HepG2 (cell line): ENCODE measurements at regions not wholly inside any gene's neighbourhood (a gene's known extent, or its start where the extent isn't known, plus 50 kb on each side); places are given as distances from the start of the nearest gene placed in this dataset.

Experiments used
- ATAC-seq: fragments of 200-7000 bp; cut with Tn5 transposase; 3 replicates; pipeline ENCODE4 v1.9.1; 2020; ENCODE audit warnings: mild to moderate bottlenecking, moderate library complexity
- BruUV-seq: library from RNA; stranded (reverse); fragments of 400-500 nt; replicated peaks from 2 replicates; lab custom pipeline; 2021; lab: Mats Ljungman, UMichigan
- CTCF ChIA-PET: fragments of 300-600 bp; formaldehyde crosslinking; extraction: SDS; loops from one replicate; lab custom pipeline; 2021; ENCODE audit warnings: low total read pairs, inconsistent platforms, low intra/inter-chr PET ratio; lab: Yijun Ruan, JAX
- POLR2A ChIA-PET: fragments of 350-600 bp; sonication (Branson Sonifier 250); formaldehyde crosslinking; loops from one replicate; lab custom pipeline; 2020; ENCODE audit warnings: antibody characterized with exemption, inconsistent platforms; lab: Yijun Ruan, JAX
- DNase-seq: peaks from one replicate; pipeline ENCODE4 v3.0.0-alpha.2; 2015; ENCODE audit warnings: low spot score
- FAIRE-seq: peaks from 3 replicates; lab custom pipeline; 2011; peaks lifted over from hg19 to GRCh38; lab: Jason Lieb, UNC
- H2AFZ ChIP-seq: one replicate; pipeline ENCODE4 v1.6.1; 2011; ENCODE audit warnings: low read length, inconsistent platforms
- H3K27ac ChIP-seq: fragments of 300-600 bp; 3 replicates; pipeline ENCODE4 v1.8.0; 2011; ENCODE audit warnings: mixed run types, mild to moderate bottlenecking, mixed read lengths, low read length, inconsistent platforms; ENCODE audit not compliant: insufficient read depth; ENCODE audit errors: extremely low read length
- H3K27me3 ChIP-seq, 2 experiments: fragments of 200-600 bp in 1 of 2; 2 replicates in 1 of 2; 3 replicates in 1 of 2; pipeline versions ENCODE4 v1.6.0 to v1.8.0; 2011; ENCODE audit warnings: low read length in 2 of 2, mild to moderate bottlenecking in 2 of 2, moderate library complexity in 2 of 2, inconsistent platforms in 1 of 2; ENCODE audit not compliant: insufficient read depth in 2 of 2, control insufficient read depth in 1 of 2
- H3K36me3 ChIP-seq, 2 experiments: fragments of 200-600 bp in 1 of 2; replicated peaks in 1 of 2; 2 replicates in 1 of 2; 3 replicates in 1 of 2; pipeline versions ENCODE4 v1.5.1 to v1.8.0; 2011; ENCODE audit warnings: low read length in 2 of 2, inconsistent platforms in 1 of 2; ENCODE audit not compliant: insufficient read depth in 2 of 2, control insufficient read depth in 1 of 2
- H3K4me1 ChIP-seq: 2 replicates; pipeline ENCODE4 v1.5.1; 2012; ENCODE audit warnings: low read length, inconsistent platforms; ENCODE audit not compliant: insufficient read depth
- H3K4me2 ChIP-seq: 2 replicates; pipeline ENCODE4 v1.6.0; 2011; ENCODE audit warnings: low read depth, low read length, inconsistent platforms
- H3K4me3 ChIP-seq, 3 experiments: fragments of 200-600 bp in 1 of 3; sonication (generic), shearing (Covaris generic) in 1 of 3; replicated peaks in 1 of 3; 2 replicates each; pipeline ENCODE4 v1.5.1; 2011 to 2016; ENCODE audit warnings: low read length in 3 of 3, inconsistent platforms in 2 of 3, low read depth in 2 of 3, mild to moderate bottlenecking in 2 of 3, control low read depth in 1 of 3, mixed read lengths in 1 of 3; ENCODE audit not compliant: insufficient read depth in 1 of 3
- H3K79me2 ChIP-seq: one replicate; pipeline ENCODE4 v1.6.1; 2011; ENCODE audit warnings: low read length, inconsistent platforms; ENCODE audit not compliant: insufficient read depth
- H3K9ac ChIP-seq: 2 replicates; pipeline ENCODE4 v1.6.0; 2011; ENCODE audit warnings: mild to moderate bottlenecking, low read depth, low read length, inconsistent platforms; ENCODE audit not compliant: insufficient read depth
- H3K9me3 ChIP-seq: 2 replicates; pipeline ENCODE4 v1.5.1; 2012; ENCODE audit warnings: mild to moderate bottlenecking, low read length
- H4K20me1 ChIP-seq: 2 replicates; pipeline ENCODE4 v1.6.0; 2011; ENCODE audit warnings: inconsistent platforms, mild to moderate bottlenecking, low read length, moderate library complexity; ENCODE audit not compliant: insufficient read depth
- DPF2 ChIP-seq: sonication (generic); formaldehyde crosslinking; IDR thresholded peaks from 2 replicates; pipeline ENCODE4 v1.4.0; 2020; ENCODE audit warnings: mild to moderate bottlenecking, low read depth, missing genetic modification reagents, borderline replicate concordance
- GPBP1L1 ChIP-seq: sonication (generic); formaldehyde crosslinking; IDR thresholded peaks from 2 replicates; pipeline ENCODE4 v1.5.0; 2020; ENCODE audit warnings: mild to moderate bottlenecking, missing genetic modification reagents
- HMGXB3 ChIP-seq: sonication (generic); formaldehyde crosslinking; IDR thresholded peaks from 2 replicates; pipeline ENCODE4 v1.4.0; 2020; ENCODE audit warnings: missing genetic modification reagents, borderline replicate concordance
- KLF12 ChIP-seq: sonication (generic); formaldehyde crosslinking; IDR thresholded peaks from 2 replicates; pipeline ENCODE4 v1.4.0; 2020; ENCODE audit warnings: missing genetic modification reagents, borderline replicate concordance
- MLLT10 ChIP-seq: sonication (generic); formaldehyde crosslinking; IDR thresholded peaks from 2 replicates; pipeline ENCODE4 v1.4.0; 2020; ENCODE audit warnings: missing genetic modification reagents
- NFIB ChIP-seq: sonication (generic); formaldehyde crosslinking; IDR thresholded peaks from 2 replicates; pipeline ENCODE4 v1.9.0; 2021; ENCODE audit warnings: missing genetic modification reagents, mild to moderate bottlenecking, borderline replicate concordance
- NR1H2 ChIP-seq: sonication (generic); formaldehyde crosslinking; IDR thresholded peaks from 2 replicates; pipeline ENCODE4 v1.8.1; 2022; ENCODE audit warnings: low read depth, missing genetic modification reagents, borderline replicate concordance
- ZFP41 ChIP-seq: sonication (generic); formaldehyde crosslinking; IDR thresholded peaks from 2 replicates; pipeline ENCODE4 v1.4.0; 2020; ENCODE audit warnings: mild to moderate bottlenecking, missing genetic modification reagents, borderline replicate concordance
- ZNF776 ChIP-seq: sonication (generic); formaldehyde crosslinking; IDR thresholded peaks from 2 replicates; pipeline ENCODE4 v1.4.0; 2020; ENCODE audit warnings: mild to moderate bottlenecking, missing genetic modification reagents
- WGBS: methylation state at CpG from one replicate; pipeline ENCODE4 v1.1.6; 2017; ENCODE audit warnings: low lambda C conversion rate; 5-methylcytosine and 5-hydroxymethylcytosine counted together
- in situ Hi-C: cut with HindIII; loops from 2 replicates; pipeline ENCODE4 v1.10.0; 2017; ENCODE audit warnings: low pct_unique_long_range_greater_than_20kb; ENCODE audit not compliant: extremely low pct_ligation_motif_present
- intact Hi-C: fragments of 100-400 bp; cut with micrococcal nuclease; formaldehyde crosslinking; loops from one replicate; pipeline ENCODE4 v1.10.0; 2022; ENCODE audit not compliant: unreplicated experiment

- CTCF ChIA-PET, result no interaction called here
- no peak for TF ChIP-seq GPBP1L1 (CRISPR knock-in tag)
- no peak for TF ChIP-seq DPF2
- no peak for TF ChIP-seq NR1H2 (CRISPR knock-in tag)
- TF ChIP-seq KLF12 (CRISPR knock-in tag), result no peak
- no peak for TF ChIP-seq NFIB
- TF ChIP-seq HMGXB3 (CRISPR knock-in tag), result no peak
- TF ChIP-seq ZFP41 (CRISPR knock-in tag), result no peak
- no peak for TF ChIP-seq MLLT10 (CRISPR knock-in tag)
- no peak for TF ChIP-seq ZNF776 (CRISPR knock-in tag)
These were observed 206.1 kb upstream of the IRX1 start for GRCh38 chr5:3389471-3390026.

More at GRCh38 chr5:3389471-3390026, 206.1 kb upstream of the IRX1 start:
- H2AFZ ChIP-seq, result no peak overlapping the region
- in situ Hi-C loops, result no loop called here
- DNase-seq, result no peak
- H3K9ac ChIP-seq, result no peak overlapping the region
- WGBS, result 12% methylated on average over 8 of the region's 11 CpGs
- no peaks in the 10 kb centered on the region for H3K9me3 ChIP-seq
- H4K20me1 ChIP-seq, result no peaks in the 10 kb centered on the region
- FAIRE-seq, result no peak
- ATAC-seq, result no peak
- H3K4me1 ChIP-seq, result no peaks in the 10 kb centered on the region
- H3K27me3 ChIP-seq, result peaks cover 0 to 10% of the 10 kb centered on the region in 2 experiments; a peak in 2 of 5 replicates
- no peak overlapping the region for H3K4me2 ChIP-seq
- H3K27ac ChIP-seq, result no peak overlapping the region
- H3K36me3 ChIP-seq, result no peaks in the 10 kb centered on the region
- POLR2A ChIA-PET, result no interaction called here
- intact Hi-C loops, result no loop called here
- no peak overlapping the region for H3K4me3 ChIP-seq
- no peaks in the 10 kb centered on the region for H3K79me2 ChIP-seq
- BruUV-seq, result no TSS peak
